Activated CD4-positive, alpha-beta T cell treated with anti-CD3 and anti-CD28 coated beads, Interleukin-2, amount 50 U/mL, for 48 hours (primary cell): ENCODE measurements at regions not wholly inside any gene's neighbourhood (a gene's known extent, or its start where the extent isn't known, plus 50 kb on each side); places are given as distances from the start of the nearest gene placed in this dataset.

ENCODE experiments used
- DNase-seq, 2 experiments: peaks; one replicate each; pipeline ENCODE4 v3.0.0-alpha.2; 2020

GRCh38 chr13:50326811-50327210 is 311.6 kb downstream of the KCNRG start:
- no peak for DNase-seq

GRCh38 chr13:50334115-50334778 is 319.0 kb downstream of the KCNRG start:
- no peak for DNase-seq

- no peak for DNase-seq
Measured at GRCh38 chr13:50334944-50335343, 319.7 kb downstream of the KCNRG start.

- DNase-seq: no peak
Measured at GRCh38 chr13:50339271-50339670, 324.0 kb downstream of the KCNRG start.

DNA sequence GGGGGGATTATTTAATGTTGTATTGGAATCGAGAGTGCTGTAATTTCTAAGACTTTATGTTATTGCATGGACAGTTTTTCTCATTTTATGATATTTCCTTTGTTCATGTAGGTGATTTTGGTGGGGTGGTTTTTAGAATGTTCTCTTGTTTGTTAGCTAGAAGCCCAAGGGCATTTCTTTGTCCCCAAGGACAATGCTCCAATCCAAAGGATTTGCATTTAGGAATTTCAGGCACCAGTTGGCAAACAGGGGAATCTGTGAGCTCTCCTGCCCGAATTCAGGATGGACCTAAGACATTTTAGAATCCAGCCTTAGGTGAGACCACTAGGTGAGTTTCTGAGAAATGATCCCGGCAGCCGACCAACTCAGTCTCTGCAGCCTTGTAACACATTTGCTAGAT is 324.9 kb downstream of the KCNRG start:
- DNase-seq: no peak

DNA sequence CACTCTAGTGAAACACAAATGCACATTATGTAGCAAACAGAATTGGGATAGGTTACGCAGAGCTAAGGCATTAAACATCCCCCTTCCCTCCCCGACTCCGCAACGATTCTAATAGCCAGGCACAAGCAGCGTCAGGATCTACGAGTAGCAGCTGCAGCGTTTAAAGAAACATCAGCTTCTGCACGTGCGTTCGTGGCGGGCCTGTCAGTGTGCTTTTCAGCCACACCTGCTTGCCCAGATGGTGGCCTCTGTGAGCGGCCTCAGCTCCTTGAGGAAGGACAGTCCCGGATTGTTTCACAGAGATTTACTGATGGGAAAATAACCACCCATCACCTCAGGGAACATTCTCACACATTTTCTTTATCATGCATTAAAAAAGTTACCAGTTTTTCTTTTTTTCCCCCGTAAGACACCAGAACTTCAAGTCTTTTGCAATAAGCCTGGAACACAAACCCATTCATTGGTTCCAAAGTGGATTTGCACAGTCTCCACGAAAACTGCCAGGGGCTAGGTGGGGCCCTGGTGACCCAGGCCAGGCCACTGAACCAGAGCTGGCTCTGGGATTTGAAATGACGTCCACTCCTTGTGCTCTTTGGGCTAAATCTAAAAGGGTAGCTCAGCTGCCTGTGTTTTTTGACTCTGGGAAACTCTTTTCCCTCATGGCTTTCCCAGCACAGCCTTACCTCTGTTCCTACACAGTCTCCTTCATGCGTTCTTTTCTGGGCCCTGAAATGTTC is 325.5 kb downstream of the KCNRG start:
- DNase-seq: no peak

DNA sequence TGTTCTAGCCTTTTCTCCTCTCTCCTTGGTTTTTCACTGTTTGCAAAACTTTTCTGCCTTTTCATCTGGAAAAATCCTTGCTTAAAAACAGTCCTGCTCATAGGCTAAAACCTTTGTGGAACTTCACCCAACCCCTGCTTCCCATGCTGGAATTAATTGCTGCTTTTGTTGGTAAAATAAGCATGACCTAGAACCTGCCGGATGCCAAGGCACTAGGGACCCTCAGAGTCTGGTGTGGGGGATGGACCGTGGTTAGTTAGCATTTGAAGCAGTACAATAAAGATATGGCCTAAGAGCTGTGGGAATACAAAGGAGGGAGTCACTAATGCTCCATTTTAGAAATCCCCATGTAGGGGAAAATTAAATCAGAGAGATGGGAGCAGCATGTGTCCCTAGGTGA is 326.3 kb downstream of the KCNRG start:
- DNase-seq: no peak

GRCh38 chr13:50344717-50345116 is 329.5 kb downstream of the KCNRG start:
- no peak for DNase-seq

GRCh38 chr13:50345804-50346203 is 330.6 kb downstream of the KCNRG start:
- DNase-seq: no peak

DNA sequence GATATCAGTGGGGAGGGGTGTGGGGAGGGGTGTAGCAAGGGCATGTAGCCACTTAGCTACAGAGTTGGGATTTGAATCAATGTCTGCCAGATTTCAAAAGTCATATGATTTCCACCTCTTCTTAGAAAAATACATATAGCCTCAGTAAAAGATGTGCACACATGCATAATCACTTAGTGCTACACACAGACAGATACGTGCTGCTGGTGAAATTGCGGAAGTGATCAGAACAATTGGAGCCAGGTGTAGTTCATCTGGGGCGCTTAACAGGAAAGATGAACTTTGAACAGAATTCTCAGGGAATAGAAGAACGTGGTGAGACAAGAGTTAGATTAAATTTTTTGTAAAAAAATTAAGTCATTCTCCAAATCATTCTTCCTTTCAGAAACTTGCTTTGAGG is 333.1 kb downstream of the KCNRG start:
- DNase-seq: no peak

GRCh38 chr13:50352720-50353480 is 337.7 kb downstream of the KCNRG start:
- DNase-seq: no peak

GRCh38 chr13:50353651-50354415 is 338.6 kb downstream of the KCNRG start:
- no peak for DNase-seq

- DNase-seq: peak in 1 of 2 experiments; percentile 16
Measured at GRCh38 chr13:50355797-50356196, 340.6 kb downstream of the KCNRG start.

GRCh38 chr13:50357136-50357535 is 341.9 kb downstream of the KCNRG start:
- no peak for DNase-seq

DNA sequence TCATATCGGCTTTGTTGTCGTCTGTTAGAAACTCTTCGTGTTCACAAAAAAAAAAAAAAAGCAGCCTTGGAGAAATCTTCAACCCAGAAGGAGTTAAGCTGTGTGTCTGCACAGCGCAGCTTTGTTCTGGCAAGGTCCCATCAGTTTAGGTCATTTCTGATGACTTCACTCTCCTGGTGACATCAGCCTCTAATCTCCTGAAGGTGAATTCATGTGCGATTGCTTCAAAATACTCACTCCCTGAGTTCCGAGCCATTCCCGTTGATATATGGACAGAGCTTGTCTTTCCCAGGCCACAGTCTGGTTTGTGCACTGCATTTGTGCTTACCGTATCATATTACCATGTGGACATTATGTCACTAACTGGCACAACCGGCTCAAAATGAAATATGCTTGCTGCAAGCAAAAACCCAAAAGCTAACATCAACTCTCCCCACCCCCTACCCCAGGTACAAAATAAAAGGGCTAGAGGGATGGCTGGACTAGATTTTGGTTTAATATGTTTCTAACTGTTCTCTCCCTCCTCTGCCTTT is 342.4 kb downstream of the KCNRG start:
- DNase-seq: no peak

- no peak for DNase-seq
Measured at GRCh38 chr13:50358231-50359040, 343.2 kb downstream of the KCNRG start.

DNA sequence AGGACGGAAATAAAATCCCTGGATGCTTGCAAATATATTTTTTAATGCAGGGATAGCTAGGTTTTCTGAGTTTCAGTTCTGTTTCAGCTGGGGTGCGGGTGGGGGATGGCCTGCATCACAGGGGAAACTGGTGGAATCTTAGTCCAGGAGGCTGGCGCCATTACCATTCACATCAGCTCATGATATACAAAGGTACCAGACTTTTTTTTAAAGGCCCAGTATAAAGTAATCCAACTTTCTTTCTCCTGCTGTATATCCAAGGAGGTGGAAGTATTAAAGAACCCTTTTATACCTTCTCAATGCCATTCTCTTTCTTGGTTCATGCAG is 343.8 kb downstream of the KCNRG start:
- no peak for DNase-seq

GRCh38 chr13:50359779-50360178 is 344.5 kb downstream of the KCNRG start:
- DNase-seq: peak in 1 of 2 experiments; percentile 23

DNA sequence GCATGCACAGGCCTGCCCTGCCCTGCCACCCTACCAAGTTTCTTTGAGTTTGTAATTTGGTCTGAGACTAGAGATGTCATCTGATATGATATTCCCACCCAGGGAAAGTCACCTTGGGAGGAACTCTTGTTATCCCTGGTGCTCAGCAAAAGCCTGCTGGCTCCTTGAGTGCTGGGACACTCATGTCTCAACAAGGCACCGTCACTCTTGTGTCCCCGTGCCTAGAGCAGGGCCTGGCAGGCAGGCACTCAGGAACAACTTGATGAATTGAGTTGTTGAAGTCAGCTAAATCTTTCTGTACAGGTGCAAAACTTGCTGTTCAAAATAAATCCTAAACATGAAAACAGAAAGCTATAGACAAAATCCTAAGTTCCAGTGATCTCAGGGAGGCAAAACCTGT is 345.4 kb downstream of the KCNRG start:
- DNase-seq: no peak

DNA sequence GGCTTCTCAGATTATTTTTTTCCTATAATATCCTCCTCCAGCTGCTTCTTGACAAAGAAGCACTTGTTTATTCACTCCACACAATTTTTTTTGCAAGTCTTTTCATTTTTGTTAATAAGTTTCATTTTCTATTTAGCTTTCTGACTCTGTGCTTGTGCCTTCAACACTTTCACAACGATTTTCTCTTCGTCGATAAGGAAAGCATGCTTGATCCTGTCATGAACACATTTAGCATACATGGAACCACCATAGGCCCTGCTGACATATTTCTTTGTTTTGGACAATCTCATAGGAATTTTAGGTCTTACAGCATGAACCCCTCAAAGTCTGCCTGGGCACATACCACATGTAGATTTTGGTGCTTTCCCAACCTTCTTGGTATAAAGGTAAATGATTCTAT is 346.0 kb downstream of the KCNRG start:
- DNase-seq: no peak

GRCh38 chr13:50365408-50366391 is 350.5 kb downstream of the KCNRG start:
- DNase-seq: peak; percentile 45 to 64
